ENCODE measurements at regions not wholly inside any gene's neighbourhood (a gene's known extent, or its start where the extent isn't known, plus 50 kb on each side); places are given as distances from the start of the nearest gene placed in this dataset.

- H3K4me3 ChIP-seq (ENCODE audit: low read depth, low read length): no peak overlapping the region
- peak; percentile 40 for TF ChIP-seq CTCF (IDR thresholded peaks at IDR 0.05; ENCODE audit: low read depth, low read length)
These were observed 649.1 kb downstream of the INHBA start for GRCh38 chr7:41053820-41054219.

- TF ChIP-seq CTCF (IDR thresholded peaks at IDR 0.05; ENCODE audit: low read depth, low read length): no peak
- no peak overlapping the region for H3K4me3 ChIP-seq (ENCODE audit: low read depth, low read length)
These were observed 650.2 kb downstream of the INHBA start for GRCh38 chr7:41052736-41053135.

GRCh38 chr7:41052201-41052600 lies 650.7 kb downstream of the INHBA start:
- no peak overlapping the region for H3K4me3 ChIP-seq (ENCODE audit: low read depth, low read length)
- no peak for TF ChIP-seq CTCF (IDR thresholded peaks at IDR 0.05; ENCODE audit: low read depth, low read length)

GRCh38 chr7:41051535-41051934 lies 651.4 kb downstream of the INHBA start:
- H3K4me3 ChIP-seq (ENCODE audit: low read depth, low read length): no peak overlapping the region
- no peak for TF ChIP-seq CTCF (IDR thresholded peaks at IDR 0.05; ENCODE audit: low read depth, low read length)

- H3K4me3 ChIP-seq (ENCODE audit: low read depth, low read length): no peak overlapping the region
- no peak for TF ChIP-seq CTCF (IDR thresholded peaks at IDR 0.05; ENCODE audit: low read depth, low read length)
These were observed 651.8 kb downstream of the INHBA start for GRCh38 chr7:41051062-41051461.

- no peak overlapping the region for H3K4me3 ChIP-seq (ENCODE audit: low read depth, low read length)
- TF ChIP-seq CTCF (IDR thresholded peaks at IDR 0.05; ENCODE audit: low read depth, low read length): no peak
These were observed 654.1 kb downstream of the INHBA start for GRCh38 chr7:41048771-41049170.

DNA sequence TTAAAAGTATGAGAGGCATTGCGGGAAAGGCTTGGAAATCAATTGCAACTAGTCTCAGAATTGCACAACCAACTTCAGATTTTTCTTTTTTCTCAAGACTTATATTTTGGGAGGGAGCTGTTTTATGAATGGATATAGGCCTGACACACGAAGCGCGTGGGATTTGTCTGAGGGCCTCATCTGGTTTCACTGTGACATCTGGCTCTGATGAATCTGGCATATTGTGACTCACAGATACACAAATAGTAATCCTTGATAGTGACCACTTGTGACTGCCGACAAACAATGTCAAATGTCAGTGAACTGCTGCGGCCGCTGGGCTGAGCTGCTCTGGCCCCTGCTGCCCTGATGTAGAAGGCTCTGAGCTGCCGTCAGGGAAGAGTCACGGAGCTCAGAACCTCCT lies 655.1 kb downstream of the INHBA start:
- no peak overlapping the region for H3K4me3 ChIP-seq (ENCODE audit: low read depth, low read length)
- no peak for TF ChIP-seq CTCF (IDR thresholded peaks at IDR 0.05; ENCODE audit: low read depth, low read length)

Measured in WI38 (cell line).